ENCODE measurements at regions not wholly inside any gene's neighbourhood (a gene's known extent, or its start where the extent isn't known, plus 50 kb on each side); places are given as distances from the start of the nearest gene placed in this dataset.

DNA sequence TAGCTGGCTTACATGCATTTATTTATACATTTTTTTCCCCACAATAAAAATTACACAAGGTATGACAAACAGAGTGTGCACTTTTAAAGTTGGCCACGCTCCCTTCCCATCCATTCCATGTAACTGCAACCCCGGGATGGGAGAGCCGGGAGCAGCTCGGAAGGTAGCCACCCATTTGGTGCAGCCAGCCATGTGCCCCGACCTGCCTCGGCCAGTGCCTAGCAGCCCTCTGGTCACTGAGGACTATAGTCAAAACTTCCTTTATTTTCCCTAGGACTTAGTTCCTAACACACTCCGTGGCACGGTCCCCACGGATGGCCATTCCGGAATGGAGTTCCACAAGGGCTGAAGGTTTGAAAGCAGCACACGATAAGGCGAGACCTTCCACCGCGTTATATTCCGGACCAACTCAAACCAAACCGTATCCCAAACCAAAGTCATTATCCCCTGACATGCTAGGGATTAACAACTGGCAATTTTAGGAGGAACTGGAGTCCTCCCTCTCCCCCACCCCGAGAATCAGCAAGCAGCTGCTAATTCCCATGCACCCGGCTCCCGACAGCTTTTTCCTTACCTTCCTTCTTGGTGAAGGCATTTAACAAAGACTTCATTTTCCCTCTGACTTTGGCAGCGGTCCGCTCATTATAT lies 426.4 kb downstream of the SHANK2 start:
- Histone ChIP-seq H3K9ac (no peak overlapping the region), H3K27ac (no peak overlapping the region), H3K9me3 (ENCODE audit: low read depth) (no peaks in the 10 kb centered on the region), H3K27me3 (replicated peaks; ENCODE audit: insufficient read depth) (peaks cover 30% of the 10 kb centered on the region), H3K9me2 (ENCODE audit: insufficient read depth) (no peaks in the 10 kb centered on the region), H2AFZ (no peak overlapping the region), H3K79me2 (ENCODE audit: insufficient read depth) (no peaks in the 10 kb centered on the region), H3K4me2 (ENCODE audit: unreplicated experiment) (no peak overlapping the region), H3K36me3 (ENCODE audit: low read depth) (no peaks in the 10 kb centered on the region), H3K4me3 (no peak overlapping the region), H3F3A (ENCODE audit: insufficient read depth) (no peaks in the 10 kb centered on the region), H3K4me1 (ENCODE audit: insufficient read depth) (no peaks in the 10 kb centered on the region), H4K20me1 (ENCODE audit: insufficient read depth) (no peaks in the 10 kb centered on the region)
- in situ Hi-C loops (cut with MboI), result no loop called here
- TF ChIP-seq EZH2 (IDR thresholded peaks at IDR 0.05; ENCODE audit: insufficient read depth, poor library complexity, severe bottlenecking), result no peak
- no peak for TF ChIP-seq EZH2phosphoT487 (IDR thresholded peaks at IDR 0.05; ENCODE audit: insufficient read depth, low read depth)
- DNase-seq, result peak; percentile 3
- 3 to 5% methylated on average over 21 of the region's 21 CpGs for WGBS, 2 experiments (ENCODE audit: low coverage in 1 of 2, low lambda C conversion rate in 2 of 2, missing lambda C conversion rate in 2 of 2)

DNA sequence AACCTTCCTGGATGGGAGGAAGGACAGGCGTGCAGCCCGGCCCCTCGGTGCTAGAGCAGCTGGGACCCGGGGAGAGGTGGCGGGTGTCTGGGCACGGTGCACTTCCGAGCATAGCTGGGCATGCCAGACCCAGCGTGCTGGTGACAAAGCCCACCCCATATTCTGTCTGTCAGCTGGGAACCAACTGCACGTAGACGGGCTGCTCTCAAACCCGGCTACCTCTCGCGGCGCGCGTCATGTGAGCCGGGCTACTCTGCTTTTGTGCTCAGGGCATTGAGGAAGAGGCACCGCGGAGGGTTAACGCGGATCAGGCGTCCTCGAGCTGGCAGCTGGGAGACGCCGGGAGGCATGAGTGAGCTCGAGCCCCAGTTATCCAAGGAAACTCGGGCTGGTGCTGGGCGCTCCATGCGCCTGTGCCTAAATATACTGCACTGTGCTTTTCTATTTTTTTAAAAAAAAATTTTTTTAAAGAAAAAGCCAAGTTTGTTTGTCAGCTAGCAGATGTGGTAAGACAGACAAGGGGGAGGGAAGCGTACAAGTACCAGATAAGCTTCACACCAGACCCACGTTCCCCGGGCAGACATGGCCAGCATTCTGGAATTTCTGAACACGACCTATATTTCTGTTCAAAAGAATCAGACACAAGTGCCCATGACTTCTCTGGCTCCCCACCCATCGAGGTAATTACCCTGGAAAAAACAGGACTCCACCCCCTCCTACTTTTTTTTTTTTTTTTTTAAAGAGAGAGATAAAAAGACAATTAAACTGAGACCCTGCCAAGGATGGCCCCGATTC lies 425.6 kb downstream of the SHANK2 start:
- in situ Hi-C loops (cut with MboI), result no loop called here
- Histone ChIP-seq H3K9me2 (ENCODE audit: insufficient read depth) (no peaks in the 10 kb centered on the region), H3K4me1 (ENCODE audit: insufficient read depth) (no peaks in the 10 kb centered on the region), H3K9me3 (ENCODE audit: low read depth) (no peaks in the 10 kb centered on the region), H3K79me2 (ENCODE audit: insufficient read depth) (no peaks in the 10 kb centered on the region), H2AFZ (no peak overlapping the region), H4K20me1 (ENCODE audit: insufficient read depth) (no peaks in the 10 kb centered on the region), H3K36me3 (ENCODE audit: low read depth) (no peaks in the 10 kb centered on the region), H3K4me3 (no peak overlapping the region), H3F3A (ENCODE audit: insufficient read depth) (no peaks in the 10 kb centered on the region), H3K4me2 (ENCODE audit: unreplicated experiment) (no peak overlapping the region), H3K9ac (no peak overlapping the region), H3K27ac (no peak overlapping the region), H3K27me3 (replicated peaks; ENCODE audit: insufficient read depth) (peaks cover 30% of the 10 kb centered on the region)
- TF ChIP-seq EZH2phosphoT487 (IDR thresholded peaks at IDR 0.05; ENCODE audit: insufficient read depth, low read depth) (no peak), EZH2 (IDR thresholded peaks at IDR 0.05; ENCODE audit: insufficient read depth, poor library complexity, severe bottlenecking) (no peak)
- 3 to 5% methylated on average over 34 to 35 of the region's 35 CpGs for WGBS, 2 experiments (ENCODE audit: low coverage in 1 of 2, low lambda C conversion rate in 2 of 2, missing lambda C conversion rate in 2 of 2)
- DNase-seq, result peak; percentile 14

DNA sequence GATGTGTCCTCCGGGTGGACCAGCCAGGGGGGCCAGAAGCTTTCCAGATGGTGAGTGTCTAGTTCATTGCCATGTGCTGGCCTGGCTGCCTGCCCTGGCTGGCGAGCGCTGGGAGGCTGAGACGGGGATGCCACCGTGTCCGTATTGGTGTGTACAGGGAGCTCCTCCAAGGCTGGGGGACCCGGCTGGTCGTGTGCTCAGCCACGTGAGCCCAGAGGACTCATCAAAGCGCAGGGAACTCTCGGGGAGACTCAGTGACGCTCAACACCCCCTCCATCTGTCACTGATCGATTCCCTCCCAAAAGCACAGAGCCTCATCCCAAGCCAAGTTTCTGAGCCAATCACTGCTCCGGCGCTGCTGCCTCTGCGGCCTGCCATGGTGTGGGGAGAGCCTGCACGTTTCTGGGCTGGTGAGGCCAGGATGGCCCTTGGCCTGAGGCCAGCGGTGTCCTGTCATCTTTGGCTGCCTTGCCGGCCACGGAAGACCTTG lies 423.7 kb downstream of the SHANK2 start:
- no peak overlapping the region for H3K4me2 ChIP-seq (ENCODE audit: unreplicated experiment)
- WGBS, 2 experiments (ENCODE audit: low coverage in 1 of 2, low lambda C conversion rate in 2 of 2, missing lambda C conversion rate in 2 of 2), result 3 to 4% methylated on average over 20 of the region's 20 CpGs
- no peaks in the 10 kb centered on the region for H3K79me2 ChIP-seq (ENCODE audit: insufficient read depth)
- peaks cover 30% of the 10 kb centered on the region for H3K27me3 ChIP-seq (replicated peaks; ENCODE audit: insufficient read depth)
- TF ChIP-seq EZH2 (IDR thresholded peaks at IDR 0.05; ENCODE audit: insufficient read depth, poor library complexity, severe bottlenecking) (no peak), EZH2phosphoT487 (IDR thresholded peaks at IDR 0.05; ENCODE audit: insufficient read depth, low read depth) (no peak)
- H3K9ac ChIP-seq, result no peak overlapping the region
- no peak overlapping the region for H3K27ac ChIP-seq
- no peaks in the 10 kb centered on the region for H3K9me3 ChIP-seq (ENCODE audit: low read depth)
- no peaks in the 10 kb centered on the region for H3K36me3 ChIP-seq (ENCODE audit: low read depth)
- H3K9me2 ChIP-seq (ENCODE audit: insufficient read depth), result no peaks in the 10 kb centered on the region
- no peak overlapping the region for H3K4me3 ChIP-seq
- H3K4me1 ChIP-seq (ENCODE audit: insufficient read depth), result no peaks in the 10 kb centered on the region
- no peaks in the 10 kb centered on the region for H3F3A ChIP-seq (ENCODE audit: insufficient read depth)
- H4K20me1 ChIP-seq (ENCODE audit: insufficient read depth), result no peaks in the 10 kb centered on the region
- H2AFZ ChIP-seq, result no peak overlapping the region
- in situ Hi-C loops (cut with MboI), result no loop called here
- DNase-seq, result peak; percentile 23

DNA sequence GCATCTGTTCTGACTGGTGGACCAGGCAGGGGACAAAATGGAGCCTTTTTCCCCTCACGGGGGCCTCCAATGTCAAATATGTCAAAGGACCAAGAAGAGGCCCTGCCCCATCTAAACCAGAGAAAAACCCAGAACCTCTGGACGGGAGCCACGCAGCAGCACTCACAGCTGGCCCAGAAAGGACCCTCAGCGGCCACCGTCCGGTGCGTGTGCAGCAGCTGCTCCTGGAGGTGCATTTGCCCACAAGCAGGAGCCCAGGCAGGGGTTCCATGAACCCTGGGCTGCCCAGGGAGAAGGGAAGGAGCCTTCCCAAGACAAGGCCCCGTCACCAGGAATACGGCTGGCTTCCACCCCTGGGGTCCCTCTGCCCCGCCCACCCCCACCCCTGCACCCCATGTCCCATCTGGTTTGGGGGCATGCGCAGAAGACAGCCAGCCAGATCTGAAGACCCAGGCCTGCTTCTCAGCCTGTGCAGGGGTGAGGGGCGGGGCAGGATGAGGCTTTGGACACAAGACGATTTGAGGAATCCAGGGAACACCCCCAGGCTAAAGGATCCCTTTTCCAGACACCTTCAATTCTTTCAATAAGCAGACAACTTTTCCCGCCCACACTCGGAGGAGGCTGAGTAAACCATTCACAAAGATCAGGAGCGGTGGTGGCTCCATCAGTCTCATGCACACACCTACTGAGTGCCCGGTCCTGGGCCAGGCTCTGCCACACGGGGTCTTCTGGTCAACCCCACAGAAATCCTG lies 423.1 kb downstream of the SHANK2 start:
- H3K79me2 ChIP-seq (ENCODE audit: insufficient read depth), result no peaks in the 10 kb centered on the region
- no peaks in the 10 kb centered on the region for H3K4me1 ChIP-seq (ENCODE audit: insufficient read depth)
- H3F3A ChIP-seq (ENCODE audit: insufficient read depth), result no peaks in the 10 kb centered on the region
- H2AFZ ChIP-seq, result no peak overlapping the region
- no peaks in the 10 kb centered on the region for H3K36me3 ChIP-seq (ENCODE audit: low read depth)
- H3K9me2 ChIP-seq (ENCODE audit: insufficient read depth), result no peaks in the 10 kb centered on the region
- no peaks in the 10 kb centered on the region for H4K20me1 ChIP-seq (ENCODE audit: insufficient read depth)
- WGBS, 2 experiments (ENCODE audit: low coverage in 1 of 2, low lambda C conversion rate in 2 of 2, missing lambda C conversion rate in 2 of 2), result 40 to 55% methylated on average over 15 to 18 of the region's 18 CpGs
- H3K27ac ChIP-seq, result no peak overlapping the region
- H3K9ac ChIP-seq, result no peak overlapping the region
- H3K27me3 ChIP-seq (replicated peaks; ENCODE audit: insufficient read depth), result peaks cover 30% of the 10 kb centered on the region
- H3K4me3 ChIP-seq, result no peak overlapping the region
- H3K4me2 ChIP-seq (ENCODE audit: unreplicated experiment), result no peak overlapping the region
- in situ Hi-C loops (cut with MboI), result no loop called here
- DNase-seq, result no peak
- H3K9me3 ChIP-seq (ENCODE audit: low read depth), result no peaks in the 10 kb centered on the region
- TF ChIP-seq EZH2 (IDR thresholded peaks at IDR 0.05; ENCODE audit: insufficient read depth, poor library complexity, severe bottlenecking), result no peak
- no peak for TF ChIP-seq EZH2phosphoT487 (IDR thresholded peaks at IDR 0.05; ENCODE audit: insufficient read depth, low read depth)

All from GM23248 (cell line).